Left colon (tissue), 2 donors: ENCODE measurements at regions not wholly inside any gene's neighbourhood (a gene's known extent, or its start where the extent isn't known, plus 50 kb on each side); places are given as distances from the start of the nearest gene placed in this dataset.
"Not testable (repeated sequence)": the region's sequence is repeated elsewhere in the genome, so short reads cannot be mapped to it uniquely, and the experiment has no call there.

Experiments
- ATAC-seq: fragments of 200-7000 bp; cut with Tn5 transposase; one replicate; pipeline ENCODE4 v1.9.1; 2020; ENCODE audit warnings: mild to moderate bottlenecking, moderate library complexity
- DNase-seq, 2 donors: peaks; one replicate each; pipeline ENCODE4 v3.0.0-alpha.2; 2020
- intact Hi-C, 2 donors: fragments of 100-400 bp; cut with DNase I in 1 of 2; cut with micrococcal nuclease in 1 of 2; formaldehyde crosslinking; loops; one replicate each; pipeline versions ENCODE4 v1.11.2 to v1.14.0; 2022; cut with DNase I, micrococcal nuclease
- donor health status: DM: no; HTN: no; CAD: no.
- donor health status: DM: yes; HTN: yes; CAD: no.

DNA sequence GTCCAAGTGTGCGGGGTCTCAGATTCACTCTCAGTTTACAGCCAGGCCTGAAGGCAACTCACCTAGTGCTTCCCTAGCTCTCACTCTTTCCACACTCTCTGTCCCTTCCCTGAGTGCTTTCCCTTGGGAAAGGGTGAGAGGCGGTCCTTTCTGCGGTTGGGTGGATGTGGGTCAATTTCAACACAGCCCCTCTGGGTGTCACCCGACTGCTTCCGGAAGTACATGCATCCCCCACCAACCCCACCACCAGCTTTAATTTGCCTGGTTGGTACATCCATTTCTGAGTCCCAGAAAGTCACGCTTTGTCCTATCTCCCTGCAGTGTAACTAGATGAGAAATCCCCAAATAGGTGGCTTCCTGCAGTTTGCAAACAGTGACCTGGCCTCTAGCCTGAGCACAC lies 307.3 kb upstream of the MEIS1 start:
- intact Hi-C loops: no loop called here
- DNase-seq (no peak), ATAC-seq (no peak)

DNA sequence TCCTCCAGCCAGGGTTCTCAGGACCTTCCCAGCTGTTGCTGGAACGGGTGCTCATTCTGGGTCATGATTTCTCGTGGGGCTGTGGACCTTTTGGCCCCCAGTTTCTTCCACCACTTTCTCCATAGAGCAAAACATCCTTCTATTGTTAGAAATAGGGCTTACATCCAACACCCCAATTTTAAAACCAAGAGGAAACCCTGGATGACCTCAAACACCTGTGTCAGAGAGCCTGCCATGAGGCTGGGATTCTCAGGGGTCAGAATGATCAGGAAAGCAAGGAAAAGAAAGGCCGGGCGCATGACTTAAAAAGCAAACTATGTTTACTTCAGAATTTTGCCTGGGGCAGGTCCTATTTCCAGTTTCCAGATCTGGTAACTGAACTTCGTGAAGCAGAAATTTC lies 307.9 kb upstream of the MEIS1 start:
- ATAC-seq (no peak), DNase-seq (no peak)
- intact Hi-C loops: no loop called here

DNA sequence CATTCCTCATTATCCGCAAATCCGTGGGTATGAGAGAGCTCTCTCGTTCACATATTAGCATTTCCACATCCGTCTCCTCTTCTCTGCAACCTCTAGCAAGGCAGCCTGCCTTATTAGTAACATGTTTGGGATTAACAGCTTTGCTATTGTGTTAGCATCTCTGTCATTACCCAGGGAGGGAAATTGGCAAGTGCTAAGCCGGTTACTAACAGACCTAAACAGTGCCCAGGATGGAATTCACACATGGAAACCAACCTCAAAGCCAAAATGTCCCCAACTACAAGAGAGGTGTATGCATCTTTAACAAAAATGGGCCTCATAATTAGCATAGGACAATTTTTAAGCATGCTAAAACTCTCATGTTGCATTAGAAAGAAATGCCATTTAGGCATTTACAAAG lies 309.0 kb upstream of the MEIS1 start:
- DNase-seq: no peak
- intact Hi-C loops: no loop called here
- no peak for ATAC-seq

DNA sequence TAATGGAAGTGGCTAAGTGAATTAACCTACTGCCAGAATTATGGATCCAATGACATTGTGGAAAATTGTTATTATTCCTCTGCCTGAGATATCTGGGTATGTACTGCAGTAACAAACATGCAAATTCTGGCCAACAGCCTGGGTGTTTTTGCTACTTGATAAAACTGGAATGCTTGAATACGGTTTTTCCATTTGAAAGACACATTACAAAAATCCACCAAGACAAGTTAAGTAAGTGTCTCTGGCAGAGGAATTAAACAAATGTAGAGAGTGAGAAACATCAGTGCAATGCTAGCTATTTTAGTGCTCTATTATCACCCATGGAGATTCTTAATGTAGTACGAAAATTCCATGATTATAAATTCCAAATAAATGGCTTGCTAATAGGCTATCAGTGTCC lies 312.4 kb upstream of the MEIS1 start:
- no peak for ATAC-seq
- no peak for DNase-seq
- intact Hi-C loops: no loop called here

DNA sequence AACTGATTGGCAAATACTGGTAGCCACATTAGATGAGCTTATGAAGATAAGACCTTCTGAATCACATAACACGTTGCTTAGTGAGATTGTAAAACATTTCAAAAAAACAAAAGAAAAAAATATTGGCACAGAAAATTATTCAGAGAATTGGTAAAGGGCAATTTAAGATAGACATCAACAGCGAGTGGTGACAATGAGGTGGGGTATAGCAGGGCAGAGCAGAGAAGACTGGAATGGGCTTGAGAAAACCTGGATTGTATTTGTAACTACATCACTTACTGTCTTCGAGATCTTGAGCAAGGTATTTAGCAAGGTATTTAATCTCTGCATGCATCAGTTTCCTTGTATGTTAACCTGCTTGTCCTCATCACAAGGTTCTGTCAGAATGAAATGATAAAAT lies 313.0 kb upstream of the MEIS1 start:
- intact Hi-C loops: no loop called here
- no peak for DNase-seq
- no peak for ATAC-seq

DNA sequence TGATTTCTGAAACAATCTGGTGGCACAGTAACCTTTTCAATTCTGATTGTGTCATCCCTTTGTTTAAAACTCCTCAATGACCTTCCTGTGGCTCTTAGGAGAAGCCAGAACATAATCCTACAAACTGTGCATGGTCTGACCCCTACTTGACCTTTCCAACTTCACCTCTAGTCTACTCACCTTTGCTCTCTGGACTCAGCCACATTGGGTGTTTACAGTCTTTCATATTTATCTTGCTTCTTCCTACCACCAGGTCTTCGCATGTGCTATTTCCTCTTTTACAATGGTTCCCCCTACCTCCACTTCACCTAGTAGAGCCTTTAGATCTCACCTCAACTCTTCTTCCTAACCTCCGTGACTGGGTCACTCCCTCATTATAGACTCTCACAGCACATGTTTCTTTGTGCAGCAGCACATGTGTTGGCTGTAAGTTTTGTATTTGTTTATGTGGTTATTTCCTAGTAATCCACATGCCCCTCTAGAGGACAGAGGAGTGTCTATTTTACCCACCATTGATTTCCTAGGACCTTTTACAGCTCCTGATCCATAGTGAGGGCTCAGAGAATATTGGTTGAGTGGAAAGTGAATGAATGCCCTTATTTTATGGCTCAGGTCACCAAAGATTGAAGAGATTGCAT lies 320.8 kb upstream of the MEIS1 start:
- DNase-seq (no peak), ATAC-seq (no peak)
- intact Hi-C loops: no loop called here

DNA sequence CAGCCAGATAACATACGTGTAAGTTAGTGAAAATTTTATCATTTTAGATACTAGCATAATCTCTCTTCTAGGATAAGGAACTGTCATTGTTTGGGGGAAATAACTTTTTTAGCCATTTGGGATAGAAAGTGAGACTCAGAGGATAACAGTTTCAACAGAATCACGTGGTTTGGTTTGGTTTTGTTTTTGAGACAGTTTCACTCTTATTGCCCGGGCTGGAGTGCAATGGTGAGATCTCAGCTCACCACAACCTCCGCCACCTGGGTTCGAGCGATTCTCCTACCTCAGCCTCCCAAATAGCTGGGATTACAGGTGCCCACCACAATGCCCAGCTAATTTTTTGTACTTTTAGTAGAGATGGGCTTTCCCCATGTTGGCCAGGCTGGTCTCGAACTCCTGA lies 323.2 kb upstream of the MEIS1 start:
- DNase-seq (no peak), ATAC-seq (no peak)
- intact Hi-C loops: no loop called here

DNA sequence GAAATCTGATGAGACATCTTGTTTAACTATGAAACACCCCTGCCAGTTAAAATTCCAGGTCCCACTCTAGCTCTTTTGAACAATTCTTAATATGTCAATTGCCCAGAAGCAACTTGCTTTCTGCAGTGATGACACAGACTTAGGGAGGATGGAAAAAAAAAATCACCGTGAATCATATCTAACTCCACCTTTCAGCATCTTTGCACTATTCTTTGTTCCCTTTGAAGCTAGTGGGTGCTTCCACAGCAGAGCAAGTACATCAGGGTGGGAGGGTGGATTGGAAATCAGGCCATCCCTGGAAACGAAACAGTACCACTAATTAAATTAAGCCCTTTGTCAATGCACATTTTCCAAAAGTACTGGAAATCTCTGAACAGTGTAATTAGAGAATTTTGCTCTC lies 324.3 kb upstream of the MEIS1 start:
- intact Hi-C loops: no loop called here
- ATAC-seq: no peak
- DNase-seq: no peak

DNA sequence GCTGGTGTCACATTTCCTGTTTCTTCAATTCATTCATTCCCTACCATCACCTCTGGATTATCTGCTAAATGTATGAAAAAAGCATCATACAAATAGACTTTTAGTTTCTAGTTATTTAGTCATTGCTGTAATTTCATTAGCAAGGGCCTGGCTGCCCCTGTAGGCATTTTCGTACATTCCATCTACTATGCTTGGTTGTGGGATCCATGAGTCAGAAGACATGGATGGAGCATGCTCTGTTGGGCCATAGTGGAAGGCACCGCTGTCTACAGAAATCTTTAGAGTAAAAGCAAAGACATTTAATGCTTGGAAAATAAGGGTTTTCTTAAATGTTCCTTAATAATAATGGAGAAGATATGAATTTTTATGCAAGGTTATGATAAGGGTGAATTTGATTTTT lies 324.8 kb upstream of the MEIS1 start:
- intact Hi-C loops: no loop called here
- ATAC-seq (no peak), DNase-seq (no peak)

DNA sequence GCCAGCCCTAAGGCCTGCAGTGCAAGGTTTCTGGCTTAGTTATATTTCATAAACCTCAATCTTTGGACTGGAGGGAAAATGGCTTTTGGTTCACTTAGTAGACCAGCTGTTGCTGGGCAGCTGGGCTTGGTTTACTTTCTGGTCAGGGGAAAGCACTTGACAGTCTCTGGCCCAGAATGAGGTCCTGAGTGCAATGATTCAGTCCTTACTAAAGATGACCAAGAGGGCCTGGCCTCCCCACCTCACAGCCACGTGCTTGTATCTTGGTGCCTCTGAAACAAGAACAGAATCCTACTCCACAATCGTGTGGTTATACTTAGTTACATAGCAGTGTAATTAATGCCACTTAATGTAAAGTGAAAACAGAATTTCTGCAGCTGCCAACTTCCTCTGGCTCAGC lies 325.5 kb upstream of the MEIS1 start:
- peak in 1 of 2 donors; percentile 44 for DNase-seq
- intact Hi-C loops: no loop called here

DNA sequence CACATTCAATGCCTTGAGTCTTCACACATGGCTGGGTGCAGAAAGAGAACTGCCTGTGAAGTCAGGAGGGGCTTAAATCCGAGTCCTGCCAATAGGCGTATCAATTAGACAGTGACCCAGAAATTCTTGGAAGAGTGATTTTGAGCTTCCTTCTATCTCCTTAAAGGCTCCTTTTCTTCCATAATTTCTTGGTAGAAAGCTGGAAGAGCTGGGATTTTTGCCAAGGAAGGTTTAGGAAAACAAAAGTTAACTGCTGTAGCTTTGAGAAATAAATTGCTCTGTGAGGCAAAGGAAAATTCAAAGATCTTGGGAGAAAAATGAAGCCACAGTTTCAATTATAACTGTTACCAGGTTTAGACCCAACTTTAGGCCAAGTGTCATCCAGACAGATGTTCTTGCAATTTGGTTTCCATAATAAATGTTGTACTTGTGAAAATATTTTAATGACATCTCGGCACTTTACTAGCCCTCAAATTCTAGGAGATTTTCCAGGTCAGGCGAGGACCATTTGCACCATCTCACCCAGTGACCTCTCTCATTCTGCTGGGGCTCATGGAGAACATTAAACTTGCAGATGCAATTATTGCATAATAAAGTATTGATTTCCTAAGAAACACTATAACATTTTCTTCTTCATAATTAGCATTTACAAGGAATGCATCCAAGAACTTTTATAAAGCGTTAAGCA lies 329.7 kb upstream of the MEIS1 start:
- ATAC-seq: no peak
- DNase-seq: no peak
- intact Hi-C loops: no loop called here

More for the DNA sequence above, 325.5 kb upstream of the MEIS1 start:
- no peak for ATAC-seq

DNA sequence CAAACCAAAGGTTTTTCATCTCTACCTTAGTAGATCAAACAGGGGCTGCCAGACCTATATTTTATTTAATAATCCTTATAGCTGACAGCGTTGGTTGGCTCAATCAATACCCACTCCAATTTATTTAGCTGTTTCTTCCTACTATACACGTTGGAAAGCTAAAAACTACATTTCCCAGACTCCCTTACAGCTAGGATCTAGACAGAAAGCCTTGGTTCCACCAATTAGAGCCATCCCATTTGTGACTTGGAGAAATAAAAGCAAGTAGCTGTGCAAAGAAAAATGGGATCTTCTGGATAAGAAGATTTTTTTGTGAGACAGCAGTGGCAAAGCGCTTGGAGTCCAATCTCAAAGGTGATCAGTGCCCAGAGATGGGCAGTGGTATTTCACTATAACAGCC lies 331.3 kb upstream of the MEIS1 start:
- intact Hi-C loops: no loop called here
- DNase-seq: no peak
- ATAC-seq: no peak

DNA sequence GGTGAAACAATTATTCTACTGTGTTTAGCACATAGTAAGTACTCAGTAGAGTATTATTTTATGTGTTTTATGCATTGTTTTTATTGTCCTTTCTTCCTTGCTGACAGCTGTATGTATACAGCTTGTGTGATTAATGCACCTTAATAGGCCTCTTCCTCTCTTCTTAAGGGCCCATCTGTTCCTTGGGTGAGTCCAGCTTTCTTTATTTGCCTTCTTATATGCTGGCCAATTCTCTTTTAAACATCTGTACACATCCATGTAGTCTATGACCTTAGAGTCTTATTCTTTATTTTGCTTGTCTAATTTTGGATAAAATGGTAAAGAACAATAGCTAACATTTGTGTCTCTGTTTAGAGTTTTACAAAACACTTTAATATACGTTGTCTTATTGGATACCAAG lies 333.7 kb upstream of the MEIS1 start:
- ATAC-seq: no peak
- intact Hi-C loops: no loop called here
- DNase-seq: no peak

DNA sequence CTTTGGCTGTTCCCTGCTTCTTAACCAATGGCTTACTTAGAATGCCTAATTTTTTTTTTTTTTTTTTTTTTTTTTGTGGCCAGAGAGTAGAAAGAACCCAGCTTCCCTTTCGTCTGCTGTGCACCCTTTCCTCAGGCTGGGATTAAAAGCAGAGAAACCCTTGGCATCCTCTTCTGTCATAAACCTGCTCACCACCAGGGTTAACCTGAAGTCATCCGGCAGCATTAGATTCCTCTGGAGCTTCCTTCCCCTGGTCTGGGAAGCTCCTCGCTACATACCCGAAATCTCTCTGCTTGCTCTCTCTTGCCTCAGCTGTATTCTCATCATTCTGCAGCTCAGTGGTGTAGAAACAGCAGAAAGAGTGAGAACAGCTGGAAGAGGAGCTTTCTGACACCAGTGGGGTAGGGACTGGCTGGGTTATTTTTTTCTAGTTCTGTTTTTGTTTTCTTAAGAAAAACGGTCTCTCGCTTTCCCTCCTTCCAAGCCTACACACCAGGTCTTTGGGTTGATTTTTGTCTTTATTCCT lies 339.0 kb upstream of the MEIS1 start:
- no peak for DNase-seq
- intact Hi-C loops: no loop called here
- ATAC-seq: no peak

DNA sequence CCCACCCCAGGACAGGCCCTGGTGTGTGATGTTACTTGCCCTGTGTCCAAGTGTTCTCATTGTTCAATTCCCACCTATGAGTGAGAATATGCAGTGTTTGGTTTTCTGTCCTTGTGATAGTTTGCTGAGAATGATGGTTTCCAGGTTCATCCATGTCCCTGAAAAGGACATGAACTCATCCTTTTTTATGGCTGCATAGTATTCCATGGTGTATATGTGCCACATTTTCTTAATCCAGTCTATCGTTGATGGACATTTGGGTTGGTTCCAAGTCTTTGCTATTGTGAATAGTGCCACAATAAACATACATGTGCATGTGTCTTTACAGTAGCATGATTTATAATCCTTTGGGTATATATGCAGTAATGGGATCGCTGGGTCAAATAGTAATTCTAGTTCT lies 340.2 kb upstream of the MEIS1 start:
- DNase-seq, intact Hi-C loops: not testable (repeated sequence)

DNA sequence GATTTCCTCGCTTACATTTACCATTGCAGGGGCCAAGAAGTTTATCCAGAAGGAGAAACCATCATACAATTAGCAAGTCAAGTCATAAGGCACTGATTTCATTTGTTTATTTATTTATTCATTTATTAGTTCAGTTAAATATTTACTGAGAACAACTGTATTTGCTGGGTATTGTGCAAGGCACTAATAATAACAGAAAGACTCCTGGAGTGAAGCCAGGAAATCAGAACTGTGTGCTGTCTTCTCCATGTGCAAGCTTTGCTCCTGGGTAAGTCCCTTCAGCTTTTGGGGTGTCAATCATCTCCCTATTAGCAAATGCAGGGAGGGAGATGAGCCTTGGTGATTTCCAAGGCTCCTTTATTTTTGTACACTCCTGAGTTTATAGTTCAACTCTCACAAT lies 341.6 kb upstream of the MEIS1 start:
- ATAC-seq: no peak

More for the DNA sequence above, 340.2 kb upstream of the MEIS1 start:
- ATAC-seq: not testable (repeated sequence)

DNA sequence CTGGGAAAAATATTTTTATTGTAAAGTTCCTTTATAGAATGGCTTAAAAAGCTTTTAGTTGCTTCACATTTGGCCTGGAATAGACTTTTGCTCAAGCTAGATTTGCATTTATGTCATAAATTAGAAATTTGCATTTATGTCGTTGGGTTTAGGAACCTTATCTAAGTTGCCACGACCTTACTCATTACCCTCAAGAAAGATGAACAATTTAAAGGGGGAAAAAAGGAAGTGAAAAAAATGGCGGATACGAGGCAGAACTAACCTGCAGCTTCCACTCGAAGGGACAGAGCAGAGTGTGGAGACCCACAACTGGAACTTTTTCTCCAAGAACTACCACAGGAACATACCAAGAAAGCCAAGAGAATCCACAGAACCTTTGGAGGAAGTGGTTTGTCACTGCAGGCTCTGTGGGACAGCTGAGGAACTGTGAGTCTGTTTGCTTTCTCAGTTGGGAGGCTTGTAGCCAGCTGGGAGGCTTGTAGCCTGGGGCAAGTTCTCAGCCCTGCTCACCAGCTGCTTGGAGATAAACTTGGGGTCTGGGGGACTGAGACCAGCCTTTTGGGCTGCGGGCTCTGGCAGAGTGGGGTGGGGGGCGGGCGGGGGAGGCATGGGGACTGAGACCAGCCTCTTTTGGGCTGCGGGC lies 349.9 kb upstream of the MEIS1 start:
- no peak for DNase-seq
- ATAC-seq: no peak
- intact Hi-C loops: no loop called here

More for the DNA sequence above, 341.6 kb upstream of the MEIS1 start:
- intact Hi-C loops: no loop called here
- no peak for DNase-seq

DNA sequence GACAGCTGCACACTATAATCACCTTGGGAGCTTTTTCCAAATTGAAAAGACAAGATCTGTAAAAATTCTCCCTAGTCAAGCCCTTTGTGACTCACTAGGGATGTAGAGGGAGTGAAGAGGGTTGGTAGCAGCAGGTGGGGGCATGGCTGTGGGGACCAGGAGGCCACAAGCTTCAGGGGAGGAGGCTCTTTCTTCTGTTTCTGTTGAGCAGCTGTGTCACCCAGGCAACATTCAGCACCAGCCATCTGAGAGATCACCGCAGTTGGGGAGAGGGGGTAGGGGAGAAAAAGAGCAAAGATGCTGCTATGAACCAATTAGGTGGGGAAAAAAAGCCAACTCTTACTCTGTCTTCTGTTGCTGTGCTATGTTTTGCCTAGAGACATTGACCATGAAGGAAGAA lies 352.3 kb upstream of the MEIS1 start:
- intact Hi-C loops: no loop called here
- ATAC-seq: no peak

DNA sequence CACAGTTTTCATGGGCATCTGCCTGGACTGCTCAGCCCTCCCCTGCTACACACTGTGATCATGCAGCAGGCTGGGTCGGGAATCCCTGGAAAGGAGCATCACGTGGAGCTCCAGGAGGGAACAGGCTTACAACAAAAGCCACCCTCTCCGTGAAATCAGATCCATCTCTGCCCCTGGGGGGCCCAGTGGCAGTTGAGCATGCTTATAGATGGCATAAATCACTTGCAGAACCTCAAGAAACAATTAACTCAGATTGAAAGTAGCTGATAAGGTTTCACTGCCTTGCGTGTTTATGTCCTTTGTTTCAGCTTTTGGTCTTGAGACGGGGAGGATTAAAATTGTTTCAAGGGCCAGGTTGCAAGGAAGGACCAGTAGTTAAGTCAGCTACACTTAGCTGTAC lies 354.8 kb upstream of the MEIS1 start:
- intact Hi-C loops: no loop called here
- no peak for DNase-seq
- no peak for ATAC-seq

More for the DNA sequence above, 352.3 kb upstream of the MEIS1 start:
- DNase-seq: no peak

DNA sequence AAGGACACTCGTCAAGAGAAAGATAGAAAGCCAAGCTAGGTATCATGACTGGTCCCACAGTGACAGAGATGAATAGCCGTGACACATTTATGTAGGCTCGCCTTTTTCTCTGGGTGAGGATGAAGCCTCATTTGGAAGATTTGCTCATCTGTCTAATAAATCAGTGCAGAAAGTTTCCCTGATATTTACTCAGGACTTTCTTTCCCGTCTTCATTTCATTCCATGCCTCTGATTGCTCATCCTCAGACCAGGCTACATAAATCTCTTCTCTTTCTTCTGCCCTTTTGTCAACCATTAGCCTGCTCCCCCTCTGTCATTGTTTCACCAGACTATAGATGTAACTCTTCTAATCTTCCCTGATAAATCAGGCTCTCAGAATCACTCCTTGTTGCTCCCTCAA lies 361.8 kb upstream of the MEIS1 start:
- intact Hi-C loops: no loop called here
- no peak for DNase-seq

More for the DNA sequence above, 361.8 kb upstream of the MEIS1 start:
- no peak for ATAC-seq
